GM23338 (cell line): ENCODE measurements at regions not wholly inside any gene's neighbourhood (a gene's known extent, or its start where the extent isn't known, plus 50 kb on each side); places are given as distances from the start of the nearest gene placed in this dataset.

Experiments used
- ATAC-seq: fragments of 200-7000 bp; cut with Tn5 transposase; 3 replicates; pipeline ENCODE4 v1.9.1; 2020
- DNase-seq: peaks from one replicate; pipeline ENCODE4 v3.0.0-alpha.2; 2015; ENCODE audit warnings: low spot score
- H2AFZ ChIP-seq: fragments of 200-600 bp; sonication (generic); 2 replicates; pipeline ENCODE4 v1.8.0; 2016; ENCODE audit warnings: antibody characterized with exemption, mild to moderate bottlenecking, moderate library complexity
- H3F3A ChIP-seq: fragments of 200-600 bp; sonication (generic); replicated peaks from 2 replicates; pipeline ENCODE4 v1.8.0; 2017; ENCODE audit warnings: antibody characterized with exemption, mixed run types, low read depth
- H3K27ac ChIP-seq: fragments of 200-600 bp; sonication (generic); 2 replicates; pipeline ENCODE4 v1.6.1; 2016; ENCODE audit warnings: low read depth
- H3K27me3 ChIP-seq: fragments of 200-600 bp; sonication (generic); 2 replicates; pipeline ENCODE4 v1.8.0; 2016; ENCODE audit warnings: mild to moderate bottlenecking, mixed run types, moderate library complexity; ENCODE audit not compliant: insufficient read depth
- H3K36me3 ChIP-seq: fragments of 200-600 bp; sonication (generic); 2 replicates; pipeline ENCODE4 v1.8.0; 2016; ENCODE audit warnings: mild to moderate bottlenecking; ENCODE audit not compliant: insufficient read depth
- H3K4me1 ChIP-seq: fragments of 200-600 bp; sonication (generic); 2 replicates; pipeline ENCODE4 v1.8.0; 2016; ENCODE audit warnings: mild to moderate bottlenecking, moderate library complexity; ENCODE audit not compliant: insufficient read depth
- H3K4me2 ChIP-seq: fragments of 200-600 bp; sonication (generic); 2 replicates; pipeline ENCODE4 v1.7.1; 2017; ENCODE audit warnings: mixed run types
- H3K4me3 ChIP-seq: fragments of 200-600 bp; sonication (generic); 2 replicates; pipeline ENCODE4 v1.6.1; 2016; ENCODE audit warnings: mixed run types
- H3K79me2 ChIP-seq: fragments of 200-600 bp; sonication (generic); replicated peaks from 2 replicates; pipeline ENCODE4 v1.8.0; 2017; ENCODE audit warnings: mild to moderate bottlenecking; ENCODE audit not compliant: insufficient read depth
- H3K9me2 ChIP-seq: fragments of 200-600 bp; sonication (generic); 2 replicates; pipeline ENCODE4 v1.8.0; 2017; ENCODE audit not compliant: insufficient read depth
- H4K20me1 ChIP-seq: fragments of 200-600 bp; sonication (generic); replicated peaks from 2 replicates; pipeline ENCODE4 v1.8.0; 2017; ENCODE audit warnings: mild to moderate bottlenecking; ENCODE audit not compliant: insufficient read depth
- H3K27ac Mint-ChIP-seq: 2 replicates; pipeline ENCODE4 v1.8.0; 2020; ENCODE audit warnings: inconsistent platforms, mild to moderate bottlenecking, moderate library complexity, mixed read lengths
- H3K27me3 Mint-ChIP-seq: 3 replicates; pipeline ENCODE4 v1.8.0; 2022; ENCODE audit warnings: low read depth, mild to moderate bottlenecking, moderate library complexity, mixed read lengths, inconsistent platforms; ENCODE audit not compliant: insufficient read depth, poor library complexity
- H3K36me3 Mint-ChIP-seq: 3 replicates; pipeline ENCODE4 v1.8.0; 2021; ENCODE audit warnings: low read depth, mild to moderate bottlenecking, inconsistent platforms, moderate library complexity, mixed read lengths
- H3K4me1 Mint-ChIP-seq: 3 replicates; pipeline ENCODE4 v1.8.0; 2020; ENCODE audit warnings: mild to moderate bottlenecking, inconsistent platforms, mixed read lengths
- H3K4me3 Mint-ChIP-seq: 3 replicates; pipeline ENCODE4 v1.8.0; 2021; ENCODE audit warnings: moderate library complexity, mild to moderate bottlenecking, inconsistent platforms, mixed read lengths
- H3K9me3 Mint-ChIP-seq: 3 replicates; pipeline ENCODE4 v1.8.0; 2020; ENCODE audit warnings: moderate library complexity, mild to moderate bottlenecking, inconsistent platforms, mixed read lengths
- CREB1 ChIP-seq: fragments of 250-450 bp; sonication (Bioruptor Pico); IDR thresholded peaks from 2 replicates; pipeline ENCODE4 v1.5.0; 2020; ENCODE audit warnings: low read depth, mild to moderate bottlenecking, moderate library complexity
- CTCF ChIP-seq, 2 experiments: fragments of 200-600 bp in 1 of 2; sonication (generic) in 1 of 2; conservative IDR thresholded peaks; 2 replicates each; pipeline versions ENCODE4 v1.5.1 to v1.6.1; 2016 to 2017; ENCODE audit warnings: antibody characterized with exemption in 2 of 2, low read depth in 2 of 2, mild to moderate bottlenecking in 2 of 2, moderate library complexity in 1 of 2
- ETS1 ChIP-seq: IDR thresholded peaks from 2 replicates; pipeline ENCODE4 v1.6.1; 2016; ENCODE audit warnings: antibody characterized with exemption
- EZH2 ChIP-seq: fragments of 200-600 bp; sonication (generic); IDR thresholded peaks from one replicate; pipeline ENCODE4 v1.8.0; 2017; ENCODE audit warnings: antibody characterized with exemption, mild to moderate bottlenecking, low read depth; ENCODE audit not compliant: unreplicated experiment
- EZH2phosphoT487 ChIP-seq: fragments of 200-600 bp; sonication (generic); IDR thresholded peaks from one replicate; pipeline ENCODE4 v1.8.1; 2018; ENCODE audit warnings: antibody characterized with exemption; ENCODE audit not compliant: unreplicated experiment
- JUNB ChIP-seq: IDR thresholded peaks from one replicate; pipeline ENCODE4 v1.6.1; 2016; ENCODE audit warnings: antibody characterized with exemption; ENCODE audit not compliant: unreplicated experiment
- NANOG ChIP-seq: IDR thresholded peaks from 2 replicates; pipeline ENCODE4 v1.6.1; 2016; ENCODE audit warnings: antibody characterized with exemption, borderline replicate concordance
- REST ChIP-seq: IDR thresholded peaks from one replicate; pipeline ENCODE4 v1.6.1; 2018; ENCODE audit warnings: antibody characterized with exemption; ENCODE audit not compliant: unreplicated experiment
- STAT1 ChIP-seq: IDR thresholded peaks from one replicate; pipeline ENCODE4 v1.6.1; 2016; ENCODE audit warnings: antibody characterized with exemption; ENCODE audit not compliant: unreplicated experiment
- ZNF114 ChIP-seq: fragments of 250-450 bp; sonication (Bioruptor Pico); IDR thresholded peaks from 2 replicates; pipeline ENCODE4 v1.5.0; 2020; ENCODE audit warnings: mild to moderate bottlenecking, moderate library complexity
- ZNF331 ChIP-seq: fragments of 250-450 bp; sonication (Bioruptor Pico); IDR thresholded peaks from 2 replicates; pipeline ENCODE4 v1.5.0; 2020; ENCODE audit warnings: low read depth, mild to moderate bottlenecking, moderate library complexity
- ZNF462 ChIP-seq: fragments of 250-450 bp; sonication (Bioruptor Pico); IDR thresholded peaks from 2 replicates; pipeline ENCODE4 v1.5.0; 2020; ENCODE audit warnings: mild to moderate bottlenecking, moderate library complexity

GRCh38 chr6:82066196-82066595 is 181.3 kb downstream of the IBTK start (continued):
- TF ChIP-seq CREB1 (CRISPR knock-in tag) = no peak

GRCh38 chr6:82063574-82063973 is 184.0 kb downstream of the IBTK start:
- ATAC-seq = no peak

More at GRCh38 chr6:82063574-82063973, 184.0 kb downstream of the IBTK start:
- no peaks in the 10 kb centered on the region for H3K79me2 ChIP-seq
- Mint-ChIP-seq H3K4me1 (no peaks in the 10 kb centered on the region), H3K4me3 (no peak overlapping the region), H3K27ac (no peak overlapping the region), H3K27me3 (no peaks in the 10 kb centered on the region), H3K36me3 (no peaks in the 10 kb centered on the region), H3K9me3 (no peaks in the 10 kb centered on the region)
- no peak overlapping the region for H3K4me2 ChIP-seq
- H2AFZ ChIP-seq = no peak overlapping the region
- no peak overlapping the region for H3K4me3 ChIP-seq
- H3F3A ChIP-seq = no peaks in the 10 kb centered on the region
- no peak for DNase-seq
- H3K9me2 ChIP-seq = peaks cover 13% of the 10 kb centered on the region; the same call in 1 of the 2 replicates
- H3K36me3 ChIP-seq = no peaks in the 10 kb centered on the region
- H3K27ac ChIP-seq = no peak overlapping the region
- no peaks in the 10 kb centered on the region for H3K27me3 ChIP-seq
- H4K20me1 ChIP-seq = no peaks in the 10 kb centered on the region
- no peaks in the 10 kb centered on the region for H3K4me1 ChIP-seq
- TF ChIP-seq CTCF (conservative IDR thresholded peaks at IDR 0.05; ENCODE audit: low read depth in 2 of 2) (no peak), NANOG (no peak), EZH2phosphoT487 (no peak), STAT1 (no peak), ZNF462 (CRISPR knock-in tag) (no peak), ZNF331 (CRISPR knock-in tag) (no peak), REST (no peak), ETS1 (no peak), JUNB (no peak), EZH2 (no peak), ZNF114 (CRISPR knock-in tag) (no peak)
